Neutrophil (primary cell): ENCODE measurements at regions not wholly inside any gene's neighbourhood (a gene's known extent, or its start where the extent isn't known, plus 50 kb on each side); places are given as distances from the start of the nearest gene placed in this dataset.

Source experiments
- H3K27ac ChIP-seq: fragments of 200-600 bp; sonication (generic); 2 replicates; pipeline ENCODE4 v1.5.1; 2016; ENCODE audit warnings: mild to moderate bottlenecking, moderate library complexity
- H3K27me3 ChIP-seq: fragments of 200-600 bp; sonication (generic); 2 replicates; pipeline ENCODE4 v1.6.0; 2016; ENCODE audit warnings: mild to moderate bottlenecking
- H3K36me3 ChIP-seq: fragments of 200-600 bp; sonication (generic); 2 replicates; pipeline ENCODE4 v1.5.1; 2017
- H3K4me1 ChIP-seq, 2 experiments: fragments of 200-600 bp in 1 of 2; sonication (generic) in 1 of 2; 1 replicate in 1 of 2; 2 replicates in 1 of 2; pipeline versions ENCODE4 v1.5.1 to v1.6.1; 2013 to 2016; ENCODE audit warnings: low read depth in 1 of 2, low read length in 1 of 2, mild to moderate bottlenecking in 1 of 2, moderate library complexity in 1 of 2; ENCODE audit not compliant: control insufficient read depth in 1 of 2, insufficient read depth in 1 of 2
- H3K4me3 ChIP-seq, 2 experiments: fragments of 200-600 bp in 1 of 2; sonication (generic) in 1 of 2; 1 replicate in 1 of 2; 2 replicates in 1 of 2; pipeline ENCODE4 v1.5.1; 2013 to 2016; ENCODE audit warnings: low read depth in 1 of 2, low read length in 1 of 2, mild to moderate bottlenecking in 1 of 2, moderate library complexity in 1 of 2
- H3K9me3 ChIP-seq: fragments of 200-600 bp; sonication (generic); 2 replicates; pipeline ENCODE4 v1.5.1; 2016
- TF ChIP-seq, protein P1 (sequence below): fragments of 200-600 bp; sonication (generic); IDR thresholded peaks from 2 replicates; pipeline ENCODE4 v1.5.1; 2016; ENCODE audit warnings: antibody characterized with exemption

DNA sequence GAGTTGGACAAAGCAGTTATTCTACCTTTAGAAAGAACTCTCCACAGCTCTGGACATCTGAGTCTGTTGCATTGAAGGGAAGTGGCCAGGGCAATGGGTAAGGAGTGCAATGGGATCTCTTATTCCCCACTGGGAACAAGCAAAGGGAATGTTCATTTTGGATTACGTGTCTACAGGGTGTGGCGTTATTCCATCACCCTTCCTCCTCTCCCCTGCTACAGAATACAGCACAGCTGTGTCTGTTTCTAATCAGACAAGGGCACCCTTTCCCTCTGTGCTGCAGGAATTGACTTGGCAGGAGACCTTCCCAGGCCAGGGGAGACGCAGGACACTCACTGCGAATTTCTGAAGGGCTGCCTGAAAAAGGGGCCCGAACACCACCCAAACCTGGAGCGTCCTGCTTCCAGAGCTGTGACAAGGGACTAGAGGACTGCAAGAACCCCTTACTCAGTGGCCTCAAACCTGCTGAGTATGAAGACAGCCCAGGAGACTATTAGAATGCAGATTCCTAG lies 163.6 kb upstream of the RAB4A start:
- no peak overlapping the region for H3K27ac ChIP-seq
- TF ChIP-seq, protein P1, sequence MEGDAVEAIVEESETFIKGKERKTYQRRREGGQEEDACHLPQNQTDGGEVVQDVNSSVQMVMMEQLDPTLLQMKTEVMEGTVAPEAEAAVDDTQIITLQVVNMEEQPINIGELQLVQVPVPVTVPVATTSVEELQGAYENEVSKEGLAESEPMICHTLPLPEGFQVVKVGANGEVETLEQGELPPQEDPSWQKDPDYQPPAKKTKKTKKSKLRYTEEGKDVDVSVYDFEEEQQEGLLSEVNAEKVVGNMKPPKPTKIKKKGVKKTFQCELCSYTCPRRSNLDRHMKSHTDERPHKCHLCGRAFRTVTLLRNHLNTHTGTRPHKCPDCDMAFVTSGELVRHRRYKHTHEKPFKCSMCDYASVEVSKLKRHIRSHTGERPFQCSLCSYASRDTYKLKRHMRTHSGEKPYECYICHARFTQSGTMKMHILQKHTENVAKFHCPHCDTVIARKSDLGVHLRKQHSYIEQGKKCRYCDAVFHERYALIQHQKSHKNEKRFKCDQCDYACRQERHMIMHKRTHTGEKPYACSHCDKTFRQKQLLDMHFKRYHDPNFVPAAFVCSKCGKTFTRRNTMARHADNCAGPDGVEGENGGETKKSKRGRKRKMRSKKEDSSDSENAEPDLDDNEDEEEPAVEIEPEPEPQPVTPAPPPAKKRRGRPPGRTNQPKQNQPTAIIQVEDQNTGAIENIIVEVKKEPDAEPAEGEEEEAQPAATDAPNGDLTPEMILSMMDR, result no peak
- H3K9me3 ChIP-seq, result no peaks in the 10 kb centered on the region
- H3K27me3 ChIP-seq, result no peaks in the 10 kb centered on the region
- H3K4me3 ChIP-seq, result no peak overlapping the region
- H3K36me3 ChIP-seq, result no peaks in the 10 kb centered on the region
- H3K4me1 ChIP-seq, result no peaks in the 10 kb centered on the region

DNA sequence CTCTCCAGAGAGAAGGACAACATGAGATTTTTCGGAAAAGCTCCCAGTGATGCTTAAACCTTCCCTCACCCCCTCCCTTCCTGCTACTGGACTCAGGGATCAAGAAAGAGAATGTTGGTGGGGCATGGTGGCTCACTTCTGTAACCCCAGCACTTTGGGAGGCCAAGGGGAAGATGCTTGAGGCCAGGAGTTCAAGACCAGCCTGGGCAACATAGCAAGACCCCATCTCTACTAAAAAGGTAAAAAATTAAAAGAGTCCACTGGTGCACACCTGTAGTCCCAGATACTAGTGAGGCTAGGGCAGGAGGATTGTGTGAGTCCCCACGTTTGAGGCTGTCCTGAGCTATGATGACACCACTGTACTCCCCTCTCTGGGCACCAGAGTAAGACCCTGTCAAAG lies 162.9 kb upstream of the RAB4A start:
- no peaks in the 10 kb centered on the region for H3K9me3 ChIP-seq
- no peaks in the 10 kb centered on the region for H3K27me3 ChIP-seq
- H3K4me3 ChIP-seq, result no peak overlapping the region
- no peaks in the 10 kb centered on the region for H3K4me1 ChIP-seq
- no peak overlapping the region for H3K27ac ChIP-seq
- TF ChIP-seq, protein P1, result no peak
- no peaks in the 10 kb centered on the region for H3K36me3 ChIP-seq

DNA sequence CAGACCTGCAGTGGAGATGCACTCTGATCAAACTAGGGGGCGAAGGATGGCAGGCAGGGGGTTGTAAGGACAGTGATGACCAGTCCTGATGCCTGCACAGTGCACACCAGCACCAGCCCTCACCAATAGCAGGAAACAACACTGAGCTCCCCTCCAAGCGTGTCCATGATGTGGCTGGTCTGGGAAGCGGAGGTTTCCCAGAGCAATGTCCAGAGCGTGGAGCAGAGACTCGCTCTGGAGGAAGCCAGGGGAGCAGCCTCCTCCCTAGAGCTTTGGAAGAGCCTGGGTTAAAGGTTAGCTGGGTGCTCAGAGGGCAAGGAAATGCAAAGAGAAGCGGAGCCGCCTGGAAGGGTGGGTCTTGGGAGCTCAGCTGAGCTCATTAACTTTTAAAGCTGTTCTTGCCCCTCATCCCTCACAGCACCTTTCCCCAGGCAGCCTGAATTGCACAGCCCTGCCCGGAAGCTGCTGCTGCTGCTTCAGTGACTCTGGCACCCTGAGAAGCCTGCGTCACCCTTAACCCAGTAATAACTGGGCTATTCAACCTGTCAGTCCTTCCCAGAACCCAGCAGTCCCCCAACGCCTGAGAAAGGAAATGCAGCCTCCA lies 162.2 kb upstream of the RAB4A start:
- Histone ChIP-seq H3K36me3 (no peaks in the 10 kb centered on the region), H3K27ac (no peak overlapping the region), H3K27me3 (no peaks in the 10 kb centered on the region), H3K4me3 (no peak overlapping the region), H3K4me1 (no peaks in the 10 kb centered on the region), H3K9me3 (no peaks in the 10 kb centered on the region)
- TF ChIP-seq, protein P1, result no peak

DNA sequence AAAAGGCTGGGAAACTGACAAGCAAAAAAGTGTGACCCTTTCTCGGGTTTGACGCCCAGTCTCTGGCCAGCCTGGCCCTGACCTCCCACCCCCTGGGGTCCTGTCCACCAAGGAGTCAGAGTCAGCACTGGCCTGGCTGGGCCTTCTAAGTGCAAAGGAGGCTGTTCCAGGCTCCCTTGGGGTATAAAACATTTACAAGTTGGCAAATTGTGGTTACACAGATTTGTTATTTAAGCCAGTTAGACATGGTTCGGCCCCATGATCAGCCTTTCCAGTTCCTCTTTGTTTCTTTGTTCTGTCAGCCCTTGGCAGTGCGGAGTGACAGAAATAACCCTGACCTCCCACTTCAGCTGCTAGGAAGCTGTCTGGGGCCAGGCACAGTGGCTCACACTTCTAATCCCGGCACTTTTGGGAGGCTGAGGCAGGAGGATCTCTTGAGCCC lies 161.6 kb upstream of the RAB4A start:
- TF ChIP-seq, protein P1, result no peak
- Histone ChIP-seq H3K27ac (no peak overlapping the region), H3K36me3 (no peaks in the 10 kb centered on the region), H3K9me3 (no peaks in the 10 kb centered on the region), H3K4me1 (peaks cover 1 to 2% of the 10 kb centered on the region in 2 experiments), H3K4me3 (no peak overlapping the region), H3K27me3 (no peaks in the 10 kb centered on the region)

DNA sequence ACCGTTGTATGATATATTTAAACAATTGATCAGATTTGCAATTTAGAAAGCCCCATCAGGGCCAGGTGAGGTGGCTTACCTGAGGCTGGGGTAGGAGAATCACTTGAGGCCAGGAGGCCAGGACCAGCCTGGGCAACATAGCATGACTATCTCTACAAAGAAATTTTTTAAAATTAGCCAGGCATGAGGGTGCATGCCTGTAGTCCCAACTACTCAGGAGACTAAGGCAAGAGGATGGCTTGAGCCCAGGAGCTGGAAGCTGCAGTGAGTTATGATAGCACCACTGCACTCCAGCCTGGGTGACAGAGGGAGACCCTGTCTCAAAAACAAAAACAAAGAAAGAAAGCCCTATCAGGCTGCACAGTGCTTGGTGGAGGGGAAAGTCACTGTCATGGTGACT lies 159.9 kb upstream of the RAB4A start:
- TF ChIP-seq, protein P1, result no peak
- no peak overlapping the region for H3K4me3 ChIP-seq
- no peak overlapping the region for H3K27ac ChIP-seq
- peaks cover 4 to 5% of the 10 kb centered on the region in 2 experiments for H3K4me1 ChIP-seq
- no peaks in the 10 kb centered on the region for H3K36me3 ChIP-seq
- H3K9me3 ChIP-seq, result no peaks in the 10 kb centered on the region
- no peaks in the 10 kb centered on the region for H3K27me3 ChIP-seq
